ENCODE measurements at regions not wholly inside any gene's neighbourhood (a gene's known extent, or its start where the extent isn't known, plus 50 kb on each side); places are given as distances from the start of the nearest gene placed in this dataset.

GRCh38 chr5:125189531-125189941 lies 443.1 kb upstream of the ZNF608 start:
- H3K27ac Mint-ChIP-seq, result no peak overlapping the region
- no peaks in the 10 kb centered on the region for H3K27me3 Mint-ChIP-seq (ENCODE audit: low read depth)
- DNase-seq (ENCODE audit: low spot score in 2 of 2, unreplicated experiment in 2 of 2), result no peak
- no peak for TF ChIP-seq CTCF (IDR thresholded peaks at IDR 0.05; ENCODE audit: unreplicated experiment)
- H3K9me3 Mint-ChIP-seq, result no peaks in the 10 kb centered on the region
- no peak overlapping the region for H3K4me3 Mint-ChIP-seq
- H3K4me1 Mint-ChIP-seq, result peaks cover 29% of the 10 kb centered on the region
- H3K36me3 Mint-ChIP-seq, result no peaks in the 10 kb centered on the region

- Mint-ChIP-seq H3K36me3 (no peaks in the 10 kb centered on the region), H3K27me3 (ENCODE audit: low read depth) (no peaks in the 10 kb centered on the region)
These were observed 444.0 kb upstream of the ZNF608 start for GRCh38 chr5:125190232-125191087.

DNA sequence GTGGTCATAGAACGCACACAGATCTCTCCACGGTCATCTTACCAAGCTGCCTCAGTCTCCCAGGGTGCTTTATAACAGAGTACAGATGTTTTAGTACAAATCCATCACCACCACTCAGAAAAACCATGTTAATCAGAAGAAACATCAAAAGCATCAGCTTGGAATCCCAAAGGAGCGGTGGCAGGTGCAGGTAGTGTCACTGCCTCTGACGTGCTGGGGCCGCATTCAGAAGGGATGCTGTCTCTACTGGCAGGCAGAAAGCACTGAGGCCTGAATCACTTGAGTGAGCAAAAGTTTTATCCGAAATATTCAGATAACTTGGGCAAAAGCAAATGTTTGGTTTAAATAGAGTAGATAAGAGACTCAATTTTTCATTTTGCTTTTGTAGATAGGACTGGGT lies 448.4 kb upstream of the ZNF608 start:
- H3K4me1 Mint-ChIP-seq, result peaks cover 50% of the 10 kb centered on the region
- DNase-seq (ENCODE audit: low spot score in 2 of 2, unreplicated experiment in 2 of 2), result no peak
- no peak overlapping the region for H3K4me3 Mint-ChIP-seq
- H3K27me3 Mint-ChIP-seq (ENCODE audit: low read depth), result no peaks in the 10 kb centered on the region
- TF ChIP-seq CTCF (IDR thresholded peaks at IDR 0.05; ENCODE audit: unreplicated experiment), result no peak
- H3K9me3 Mint-ChIP-seq, result no peaks in the 10 kb centered on the region
- H3K27ac Mint-ChIP-seq, result no peak overlapping the region
- H3K36me3 Mint-ChIP-seq, result no peaks in the 10 kb centered on the region

More at GRCh38 chr5:125190232-125191087, 444.0 kb upstream of the ZNF608 start:
- no peaks in the 10 kb centered on the region for H3K9me3 Mint-ChIP-seq
- H3K27ac Mint-ChIP-seq, result no peak overlapping the region
- H3K4me3 Mint-ChIP-seq, result no peak overlapping the region
- DNase-seq (ENCODE audit: low spot score in 2 of 2, unreplicated experiment in 2 of 2), result no peak
- H3K4me1 Mint-ChIP-seq, result peaks cover 29% of the 10 kb centered on the region
- no peak for TF ChIP-seq CTCF (IDR thresholded peaks at IDR 0.05; ENCODE audit: unreplicated experiment)

DNA sequence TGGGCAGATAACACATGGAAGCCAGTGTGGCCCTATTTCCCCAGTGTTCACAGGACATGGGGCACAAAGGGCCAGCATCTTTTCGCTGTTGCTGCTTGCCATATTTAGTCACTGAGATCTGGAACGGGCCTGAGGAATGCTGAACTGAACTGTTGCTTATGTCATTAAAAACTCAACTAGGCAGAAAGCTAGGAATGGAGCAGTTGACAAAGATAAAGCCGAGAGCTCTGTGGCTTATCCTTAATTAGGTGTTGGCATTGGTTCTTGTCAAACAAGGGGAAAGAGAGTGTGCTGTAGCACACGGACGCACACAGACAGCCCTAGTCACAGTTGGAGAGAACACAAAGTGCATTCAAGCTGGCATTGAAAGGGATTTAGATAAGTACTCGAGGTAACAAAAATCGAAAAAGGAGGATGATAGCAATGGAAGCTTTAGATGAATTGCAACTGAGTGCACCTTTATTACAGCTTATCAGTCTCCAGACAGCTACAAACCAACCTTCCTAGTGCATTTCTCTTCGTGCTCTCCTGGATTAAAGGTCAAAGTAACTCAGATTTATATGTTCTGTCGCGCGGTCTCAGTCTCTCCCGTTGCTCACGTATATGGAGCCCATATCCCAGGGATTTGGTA lies 450.2 kb upstream of the ZNF608 start:
- no peak for TF ChIP-seq CTCF (IDR thresholded peaks at IDR 0.05; ENCODE audit: unreplicated experiment)
- Mint-ChIP-seq H3K27ac (peak overlapping the region; percentile 64), H3K4me3 (no peak overlapping the region)

GRCh38 chr5:125197321-125197720 lies 450.9 kb upstream of the ZNF608 start:
- Mint-ChIP-seq H3K27ac (peak overlapping the region; percentile 62), H3K27me3 (ENCODE audit: low read depth) (no peaks in the 10 kb centered on the region), H3K9me3 (no peaks in the 10 kb centered on the region), H3K4me1 (peaks cover 57% of the 10 kb centered on the region), H3K4me3 (no peak overlapping the region), H3K36me3 (no peaks in the 10 kb centered on the region)
- no peak for TF ChIP-seq CTCF (IDR thresholded peaks at IDR 0.05; ENCODE audit: unreplicated experiment)
- DNase-seq (ENCODE audit: low spot score in 2 of 2, unreplicated experiment in 2 of 2), result no peak

More for the DNA sequence above, 450.2 kb upstream of the ZNF608 start:
- no peak for DNase-seq (ENCODE audit: low spot score in 2 of 2, unreplicated experiment in 2 of 2)
- H3K4me1 Mint-ChIP-seq, result peaks cover 54% of the 10 kb centered on the region
- H3K27me3 Mint-ChIP-seq (ENCODE audit: low read depth), result no peaks in the 10 kb centered on the region
- H3K9me3 Mint-ChIP-seq, result no peaks in the 10 kb centered on the region
- no peaks in the 10 kb centered on the region for H3K36me3 Mint-ChIP-seq
